NCI-H2171 treated with DMSO at 0.1 percent for 48 hours (cell line): ENCODE measurements at regions not wholly inside any gene's neighbourhood (a gene's known extent, or its start where the extent isn't known, plus 50 kb on each side); places are given as distances from the start of the nearest gene placed in this dataset.
"Not testable (repeated sequence)": the region's sequence is repeated elsewhere in the genome, so short reads cannot be mapped to it uniquely, and the experiment has no call there.

Experiments used
- DNase-seq: peaks from one replicate; lab custom pipeline; 2025; lab: John Stamatoyannopoulos, UW

DNA sequence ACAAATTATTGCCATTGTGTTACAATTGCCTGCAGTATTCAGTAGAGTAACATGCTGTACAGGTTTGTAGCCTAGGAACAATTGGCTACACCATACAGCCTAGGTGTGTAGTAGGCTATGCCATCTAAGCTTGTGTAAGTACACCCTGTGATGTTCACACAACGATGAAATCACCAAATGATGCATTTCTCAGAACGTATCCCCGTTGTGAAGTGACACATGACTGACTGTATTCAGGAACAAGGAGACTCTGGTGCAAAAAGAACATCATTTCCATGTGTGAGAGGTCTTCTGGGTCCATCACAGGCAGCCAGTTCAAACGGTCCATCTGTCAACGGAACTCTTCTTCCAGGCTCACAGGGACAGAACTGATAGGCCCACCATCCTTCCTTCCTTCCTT lies 263.7 kb downstream of the ANAPC1 start:
- DNase-seq = no peak

- no peak for DNase-seq
Observed at GRCh38 chr2:111622859-111623258, 261.1 kb downstream of the ANAPC1 start.

DNA sequence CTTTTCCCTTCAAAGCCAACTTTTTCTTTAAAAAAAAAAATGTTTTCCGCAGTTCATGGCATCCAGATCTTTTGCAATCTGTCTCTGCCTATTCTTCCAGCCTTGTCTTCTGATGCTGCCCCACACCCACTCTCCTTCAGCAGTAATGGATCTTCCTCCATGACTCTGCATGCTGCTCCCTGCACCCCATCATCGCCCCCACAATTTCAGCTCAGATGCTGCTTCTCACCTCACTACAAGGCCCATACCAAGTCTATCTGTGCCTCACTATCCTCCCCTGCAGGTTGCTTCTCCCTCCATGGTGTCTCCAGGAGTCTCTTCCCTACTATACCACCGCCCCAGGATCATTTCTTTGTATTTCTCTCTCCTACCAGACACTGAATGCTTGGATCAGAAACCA lies 260.6 kb downstream of the ANAPC1 start:
- no peak for DNase-seq

DNA sequence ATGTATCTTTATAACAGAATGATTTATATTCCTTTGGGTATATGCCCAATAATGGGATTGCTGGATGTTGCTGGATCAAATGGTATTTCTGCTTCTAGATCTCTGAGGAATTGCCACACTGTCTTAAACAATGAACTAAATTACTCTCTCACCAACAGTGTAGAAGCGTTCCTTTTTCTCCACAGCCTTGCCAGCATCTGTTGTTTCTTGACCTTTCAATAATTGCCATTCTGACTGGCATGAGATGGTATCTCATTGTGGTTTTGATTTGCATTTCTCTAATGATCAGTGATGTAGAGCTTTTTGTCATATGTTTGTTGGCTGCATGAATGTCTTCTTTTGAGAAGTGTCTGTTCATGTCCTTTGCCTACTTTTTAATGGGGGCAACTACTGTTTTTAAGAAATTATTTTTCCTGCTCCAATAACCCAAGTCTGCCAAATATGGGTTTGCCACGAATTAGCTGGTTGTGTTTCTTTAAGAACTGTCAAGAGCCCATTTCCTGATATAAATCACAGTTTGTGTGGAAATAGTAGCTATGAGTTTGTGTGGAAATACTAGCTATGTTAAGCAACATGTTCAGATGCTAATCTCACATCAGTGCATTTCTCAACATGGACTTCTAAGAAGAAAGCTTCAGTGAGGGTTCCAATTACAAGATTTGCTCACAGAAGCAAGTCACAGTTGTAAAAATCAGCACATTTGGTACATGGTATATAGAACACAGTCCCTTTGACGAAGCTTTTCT lies 259.4 kb downstream of the ANAPC1 start:
- no peak for DNase-seq

DNA sequence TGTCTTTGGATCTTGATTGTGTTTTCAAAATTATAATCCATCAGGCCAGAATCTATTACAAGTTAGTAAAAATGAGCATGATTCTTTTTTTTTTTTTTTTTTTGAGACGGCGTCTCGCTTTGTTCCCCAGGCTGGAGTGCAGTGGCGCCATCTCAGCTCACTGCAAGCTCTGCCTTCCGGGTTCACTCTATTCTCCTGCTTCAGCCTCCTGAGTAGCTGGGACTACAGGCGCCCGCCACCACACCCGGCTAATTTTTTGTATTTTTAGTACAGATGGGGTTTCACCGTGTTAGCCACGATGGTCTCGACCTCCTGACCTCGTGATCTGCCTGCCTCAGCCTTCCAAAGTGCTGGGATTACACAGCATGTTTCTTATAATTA lies 258.8 kb downstream of the ANAPC1 start:
- not testable (repeated sequence) for DNase-seq

DNA sequence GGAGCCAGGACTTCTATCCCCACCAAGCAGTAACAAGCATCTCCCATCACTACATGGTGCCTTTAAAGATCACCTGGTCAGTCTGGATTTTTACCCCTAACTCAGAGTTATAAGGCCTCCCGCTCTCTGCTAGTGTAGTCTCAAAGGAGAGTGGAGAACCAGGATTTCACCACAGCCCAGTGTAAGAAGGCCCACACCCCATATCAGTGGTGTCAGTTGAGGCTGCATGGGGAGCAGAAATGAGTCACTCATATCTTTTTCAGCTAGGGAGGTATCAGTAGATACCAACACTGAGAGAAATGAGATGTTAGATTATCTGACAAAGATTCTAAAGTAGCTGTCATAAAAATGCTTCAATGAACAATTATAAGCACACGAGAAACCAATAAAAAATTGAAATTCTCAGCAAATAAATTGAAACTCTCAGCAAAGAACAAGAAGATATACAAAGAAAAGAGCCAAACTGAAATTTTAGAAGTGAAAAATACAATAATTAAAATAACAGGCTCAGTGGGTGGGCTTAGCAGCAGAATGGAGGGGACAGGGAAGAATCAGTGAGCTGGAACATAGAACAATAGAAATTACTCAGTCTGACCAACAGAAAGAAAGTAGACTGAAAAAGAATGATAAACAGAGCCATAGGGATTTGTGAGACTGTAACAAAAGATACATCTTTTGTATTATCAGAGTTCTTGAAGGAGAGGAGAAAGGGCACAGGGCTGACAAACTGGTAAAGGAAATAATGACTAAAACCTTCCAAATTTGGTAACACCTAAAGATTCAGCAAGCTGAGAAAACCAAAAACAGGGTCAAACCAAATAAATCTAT lies 257.7 kb downstream of the ANAPC1 start:
- no peak for DNase-seq

DNA sequence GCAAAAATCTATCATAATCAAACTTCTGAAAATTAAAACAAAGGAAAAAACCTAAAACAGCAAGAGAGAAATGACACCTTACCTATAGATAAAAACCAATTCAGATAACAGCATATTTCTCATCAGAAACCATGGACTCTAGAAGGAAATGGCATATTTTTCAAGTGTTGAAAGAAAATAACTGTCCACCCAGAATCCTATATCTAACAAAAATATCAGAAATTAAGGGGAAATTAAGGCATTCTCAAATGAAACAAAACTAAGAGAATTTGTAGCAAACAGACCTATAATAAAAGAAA lies 257.2 kb downstream of the ANAPC1 start:
- no peak for DNase-seq

GRCh38 chr2:111627256-111627655 lies 256.7 kb downstream of the ANAPC1 start:
- no peak for DNase-seq

- DNase-seq = no peak
Observed at GRCh38 chr2:111628221-111628620, 255.8 kb downstream of the ANAPC1 start.

DNA sequence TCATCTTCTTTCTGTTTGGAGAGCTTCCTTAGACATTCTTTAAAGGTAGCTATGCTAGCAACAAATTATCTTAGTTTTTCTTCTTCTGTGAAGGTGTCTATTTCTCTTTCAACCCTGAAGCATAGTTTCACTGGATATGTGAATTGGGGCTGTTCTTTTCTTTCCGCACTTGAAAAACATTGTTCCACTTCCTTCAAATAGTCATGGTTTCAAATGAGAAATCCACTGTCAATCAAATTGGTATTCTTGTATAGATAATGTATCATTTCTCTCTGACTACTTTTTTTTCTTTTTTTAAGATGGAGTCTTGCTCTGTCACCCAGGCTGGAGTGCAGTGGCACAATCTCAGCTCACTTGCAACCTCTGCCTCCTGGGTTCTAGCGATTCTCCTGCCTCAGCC lies 254.0 kb downstream of the ANAPC1 start:
- no peak for DNase-seq

DNA sequence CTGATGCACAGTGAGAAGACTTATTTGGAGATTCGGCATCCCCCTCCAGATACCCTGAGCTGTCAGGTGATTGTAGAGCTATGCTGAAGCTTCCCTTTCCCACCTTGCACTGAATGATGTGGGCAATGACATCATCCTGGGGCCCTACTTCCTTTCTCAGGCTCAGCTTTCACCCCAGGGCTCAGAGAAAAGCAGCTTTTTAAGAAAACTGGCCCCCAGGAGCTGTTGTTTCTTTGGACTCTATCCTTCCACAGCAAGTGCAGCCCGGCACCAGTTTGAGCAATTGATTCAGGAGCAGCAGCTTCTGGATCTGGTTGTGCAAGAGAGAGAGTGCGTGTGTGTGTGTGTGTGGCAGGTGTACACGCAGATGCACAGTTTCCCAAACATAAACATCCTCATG lies 251.3 kb downstream of the ANAPC1 start:
- no peak for DNase-seq

- no peak for DNase-seq
Observed at GRCh38 chr2:111633189-111633588, 250.8 kb downstream of the ANAPC1 start.

- DNase-seq = no peak
Observed at GRCh38 chr2:111633643-111634042, 250.3 kb downstream of the ANAPC1 start.

GRCh38 chr2:111634050-111634794 lies 249.8 kb downstream of the ANAPC1 start:
- no peak for DNase-seq

GRCh38 chr2:111634995-111635538 lies 248.9 kb downstream of the ANAPC1 start:
- no peak for DNase-seq

DNA sequence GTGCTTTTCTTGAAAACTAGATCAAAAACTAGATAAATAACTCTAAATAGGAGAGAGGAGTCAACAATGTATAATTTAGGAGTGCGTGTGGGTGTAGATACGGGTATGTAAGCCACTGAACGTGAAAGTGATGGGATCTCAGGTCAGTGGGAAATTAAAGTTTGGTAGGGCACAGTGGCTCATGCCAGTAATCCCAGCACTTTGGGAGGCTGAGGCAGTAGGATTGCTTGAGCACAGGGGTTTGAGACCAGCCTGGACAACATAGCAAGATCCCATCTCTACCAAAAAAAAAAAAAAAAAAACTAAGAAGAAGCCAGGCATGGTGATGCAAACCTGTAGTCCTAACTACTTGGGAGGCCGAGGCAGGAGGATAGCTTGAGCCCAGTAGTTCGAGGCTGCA lies 247.1 kb downstream of the ANAPC1 start:
- no peak for DNase-seq

DNA sequence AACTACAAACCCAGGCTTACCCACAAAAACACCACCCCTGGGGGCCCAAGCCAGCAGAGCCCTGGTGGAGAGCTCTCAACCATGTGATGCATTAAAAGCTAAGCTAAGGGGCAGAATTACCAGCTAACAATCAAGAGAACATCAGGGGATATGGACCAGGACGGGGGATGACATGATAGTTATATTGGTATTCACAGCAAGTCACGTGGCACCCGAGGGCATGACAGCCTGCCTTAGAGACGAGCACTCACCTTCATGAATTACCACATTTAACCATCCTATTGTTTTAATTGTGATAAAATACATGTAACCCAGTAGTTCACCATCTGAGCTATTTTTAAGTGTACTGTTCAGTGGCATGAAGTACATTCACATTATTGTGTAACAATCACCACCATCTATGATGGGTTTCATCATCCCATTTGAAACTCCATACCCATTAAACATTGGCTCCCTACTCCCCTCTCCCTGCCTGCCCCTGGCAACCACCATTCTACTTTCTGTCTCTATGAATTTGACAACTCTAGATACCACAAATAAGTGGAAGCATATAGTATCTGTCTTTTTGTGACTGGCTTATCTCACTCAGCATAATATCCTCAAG lies 245.6 kb downstream of the ANAPC1 start:
- DNase-seq = no peak

GRCh38 chr2:111640480-111640879 lies 243.5 kb downstream of the ANAPC1 start:
- DNase-seq = no peak

DNA sequence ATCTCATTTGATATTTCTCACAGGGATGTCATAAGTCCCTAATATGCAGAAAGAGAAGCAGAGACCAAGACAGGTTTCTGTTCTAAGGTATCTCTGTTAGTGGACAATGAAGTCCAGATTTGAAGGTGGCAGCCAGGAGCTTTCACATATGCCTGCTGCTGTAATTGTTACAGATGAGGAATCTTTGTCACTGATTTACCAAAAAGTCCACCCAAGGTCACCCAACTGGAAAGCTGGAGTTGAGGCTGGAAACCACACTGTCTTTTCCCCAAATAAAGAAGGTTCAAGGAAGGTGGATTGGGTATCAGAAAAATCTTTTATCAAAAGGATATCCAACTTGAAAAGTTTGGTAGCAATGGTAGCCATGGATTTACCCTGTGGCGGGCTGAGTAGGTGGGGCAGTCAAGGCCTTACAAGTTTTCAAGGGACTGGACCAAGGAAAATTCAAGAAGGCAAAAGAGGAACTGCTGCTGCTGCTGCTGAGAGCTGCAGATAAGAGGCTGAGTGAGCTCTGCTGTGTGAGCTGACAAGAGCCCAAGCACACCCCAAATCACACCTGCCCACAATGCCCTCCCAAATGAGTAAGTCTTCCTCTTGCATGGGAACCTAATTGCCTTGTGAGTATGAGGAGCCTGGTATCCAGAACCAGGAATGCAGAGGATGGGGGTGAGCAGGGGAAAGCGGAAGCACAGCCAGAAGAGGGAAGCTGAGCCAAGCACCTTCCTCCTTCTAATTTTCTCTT lies 241.2 kb downstream of the ANAPC1 start:
- DNase-seq = no peak

GRCh38 chr2:111643759-111644158 lies 240.2 kb downstream of the ANAPC1 start:
- no peak for DNase-seq

DNA sequence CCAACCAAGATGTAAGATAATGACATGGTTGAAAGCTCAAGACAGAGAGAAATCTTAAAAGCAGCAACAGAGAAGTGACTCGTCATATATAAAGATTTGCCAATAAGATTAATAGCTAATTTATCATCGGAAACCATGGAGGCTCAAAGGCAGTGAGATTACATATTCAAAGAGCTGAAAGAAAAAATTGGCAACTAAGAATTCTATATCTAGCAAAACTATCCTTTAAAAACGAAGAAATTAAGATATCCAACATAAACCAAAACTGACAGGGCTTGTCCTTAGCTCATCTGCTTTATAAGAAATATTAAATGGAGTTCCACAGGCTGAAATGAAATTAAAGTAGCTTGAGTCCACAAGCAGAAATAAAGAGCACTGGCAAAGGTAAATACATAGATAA lies 236.6 kb downstream of the ANAPC1 start:
- DNase-seq = no peak

- DNase-seq = no peak
Observed at GRCh38 chr2:111652038-111652437, 232.0 kb downstream of the ANAPC1 start.
